ENCODE measurements at regions not wholly inside any gene's neighbourhood (a gene's known extent, or its start where the extent isn't known, plus 50 kb on each side); places are given as distances from the start of the nearest gene placed in this dataset.
A peak's percentile ranks its signal among the peaks of the same experiment; 100 is the strongest.

DNA sequence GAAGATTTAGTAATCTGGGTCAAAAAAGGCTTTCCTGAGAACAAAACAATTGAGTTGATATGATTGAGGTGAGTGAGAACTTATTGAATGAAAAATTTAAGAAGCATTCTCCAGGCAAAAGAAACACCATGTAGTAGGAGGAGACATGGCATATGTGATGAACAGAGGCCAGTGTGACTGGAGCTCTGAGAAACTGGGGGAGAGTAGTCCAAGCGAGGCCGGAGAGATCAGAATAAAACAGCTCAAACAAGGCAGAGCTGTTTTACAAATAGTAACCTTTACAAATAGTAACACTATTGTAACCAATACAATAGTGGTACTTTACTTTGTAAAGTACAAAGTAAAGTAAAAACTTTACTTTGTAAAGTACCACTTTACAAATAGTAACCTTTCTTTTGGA, 1159.1 kb downstream of the PCDH9 start:
- DNase-seq (ENCODE audit: low spot score) = no peak

DNA sequence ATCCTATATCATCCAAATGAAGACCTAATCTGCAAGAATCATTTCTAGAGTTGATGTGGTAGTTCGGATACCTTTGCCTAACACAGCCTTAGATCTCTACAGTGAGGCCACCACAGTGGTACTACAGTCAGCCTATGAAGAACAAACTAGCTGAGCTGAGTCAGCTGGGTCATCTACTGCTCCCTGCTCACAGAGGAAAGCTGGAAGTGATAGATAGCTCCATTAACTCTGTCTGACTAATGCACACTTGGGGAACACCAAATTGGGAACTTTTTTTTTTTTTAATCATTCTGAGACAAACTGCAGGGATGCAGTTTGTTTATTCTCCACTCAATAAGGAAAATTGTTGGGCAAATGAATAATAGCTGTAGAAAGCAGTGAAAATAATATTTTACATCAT, 1160.6 kb downstream of the PCDH9 start:
- no peak for DNase-seq (ENCODE audit: low spot score)

DNA sequence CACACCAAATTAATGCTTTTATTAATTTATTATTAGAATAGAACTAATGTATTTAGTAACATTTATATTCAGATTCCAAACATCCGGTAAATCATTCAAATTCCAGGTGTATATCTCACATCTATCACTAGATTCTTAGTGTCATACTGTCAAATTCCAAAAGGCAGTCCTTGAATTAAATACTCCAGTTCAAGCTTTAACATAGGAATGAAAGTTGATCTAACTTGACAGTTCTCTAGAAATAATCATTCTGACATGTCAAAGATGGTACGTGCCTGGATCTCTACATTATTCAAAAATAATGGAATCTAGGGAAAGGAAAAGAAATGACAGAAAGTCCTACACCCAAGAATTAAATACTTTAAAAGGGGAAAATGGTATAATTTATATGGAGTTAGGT, 1161.5 kb downstream of the PCDH9 start:
- no peak for DNase-seq (ENCODE audit: low spot score)

DNA sequence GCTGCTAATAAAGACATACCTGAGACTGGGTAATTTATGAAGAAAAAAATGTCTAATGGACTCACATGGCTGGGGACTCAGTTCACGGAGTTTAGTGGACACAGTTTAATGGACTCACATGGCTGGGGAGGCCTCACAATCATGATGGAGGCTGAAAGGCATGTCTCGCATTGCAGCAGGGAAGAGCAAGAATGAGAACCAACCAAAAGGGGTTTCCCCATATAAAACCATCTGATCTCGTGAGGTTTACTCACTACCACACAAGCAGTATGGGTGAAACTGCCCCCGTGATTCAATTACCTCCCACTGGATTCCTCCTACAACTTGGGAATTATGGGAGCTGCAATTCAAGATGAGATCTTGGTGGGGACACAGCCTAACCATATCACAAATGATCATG, 1181.2 kb downstream of the PCDH9 start:
- DNase-seq (ENCODE audit: low spot score) = no peak

DNA sequence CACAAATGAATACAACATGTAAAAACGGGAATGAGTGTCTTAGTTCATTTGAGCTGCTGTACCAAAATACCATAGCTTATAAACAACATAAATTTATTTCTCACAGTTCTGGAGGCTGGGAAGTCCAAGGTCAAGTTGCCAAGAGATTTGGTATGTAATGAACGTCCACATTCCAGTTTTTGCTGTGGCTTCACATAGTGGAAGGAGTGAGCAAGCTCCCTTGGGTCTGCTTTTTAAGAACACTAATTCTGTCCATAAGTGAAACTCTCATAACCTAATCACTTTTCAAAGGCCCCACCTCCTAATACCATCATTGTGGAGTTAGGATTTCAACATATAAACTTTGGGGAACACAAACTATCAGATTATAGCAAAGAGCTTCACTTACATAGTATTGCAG, 1189.6 kb downstream of the PCDH9 start:
- DNase-seq (ENCODE audit: low spot score) = no peak

DNA sequence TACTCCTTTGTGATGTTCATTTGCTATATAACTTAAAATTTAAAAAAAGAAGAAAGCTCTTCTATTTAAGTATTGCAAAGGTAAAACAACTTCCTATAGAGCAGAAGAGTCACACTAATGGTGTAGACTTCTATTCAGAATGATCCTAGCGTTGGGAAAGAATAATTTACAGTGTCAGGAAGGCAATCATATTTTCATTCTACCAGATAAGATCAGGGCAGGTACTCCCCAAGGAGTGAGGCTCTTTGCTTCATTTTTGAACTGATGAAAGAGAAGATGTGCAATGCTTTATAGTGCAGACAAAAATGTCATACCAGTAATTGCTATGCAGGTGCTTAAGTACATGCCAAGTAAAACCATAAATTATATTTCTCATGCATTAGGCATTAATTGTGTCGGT, 1193.0 kb downstream of the PCDH9 start:
- no peak for DNase-seq (ENCODE audit: low spot score)

DNA sequence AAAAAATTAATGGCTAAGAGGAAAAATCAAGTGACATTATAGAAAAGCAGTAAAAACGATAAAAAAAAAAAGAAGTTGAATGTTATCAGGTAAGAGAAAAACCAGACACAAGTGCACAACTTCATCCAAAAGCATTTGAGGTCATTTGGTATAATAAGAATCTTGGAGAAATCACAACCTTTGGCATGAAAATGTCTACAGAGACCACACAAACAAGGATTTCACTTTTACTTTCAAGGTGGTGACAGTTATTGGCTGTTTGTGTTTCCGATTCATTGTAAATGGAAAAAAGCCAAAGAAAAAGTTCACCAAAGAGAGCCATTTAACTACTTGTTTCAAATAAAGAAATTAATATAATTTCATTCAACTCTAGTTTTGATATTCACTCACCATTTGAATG, 1193.5 kb downstream of the PCDH9 start:
- DNase-seq (ENCODE audit: low spot score) = no peak

DNA sequence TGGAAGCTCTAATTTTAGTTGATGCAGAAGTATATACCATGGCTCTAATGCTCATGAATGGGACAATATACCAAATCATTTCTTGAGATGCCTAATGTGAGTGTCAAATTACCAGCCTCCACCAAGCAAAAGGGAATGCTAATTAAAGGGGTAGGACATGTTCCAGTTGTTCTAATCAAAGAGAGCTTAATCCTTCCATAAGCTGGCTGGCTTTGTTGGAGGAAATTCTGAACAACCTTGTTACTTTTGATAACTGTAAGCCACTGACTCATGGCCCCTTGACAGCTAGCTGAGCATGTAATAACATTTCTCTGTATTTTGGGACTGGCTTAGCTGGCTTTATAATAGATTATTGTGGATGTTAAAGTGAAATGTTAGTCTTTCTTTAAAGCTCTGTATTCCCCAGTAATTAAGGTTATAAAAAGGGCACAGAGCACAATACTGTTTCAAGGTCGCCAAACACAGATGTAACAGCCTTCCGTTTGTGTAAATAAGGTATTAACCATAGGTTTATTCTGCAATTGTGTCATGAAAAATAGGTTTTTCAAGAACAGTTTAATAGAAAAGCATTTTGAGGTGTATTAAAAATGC, 1194.0 kb downstream of the PCDH9 start:
- no peak for DNase-seq (ENCODE audit: low spot score)

DNA sequence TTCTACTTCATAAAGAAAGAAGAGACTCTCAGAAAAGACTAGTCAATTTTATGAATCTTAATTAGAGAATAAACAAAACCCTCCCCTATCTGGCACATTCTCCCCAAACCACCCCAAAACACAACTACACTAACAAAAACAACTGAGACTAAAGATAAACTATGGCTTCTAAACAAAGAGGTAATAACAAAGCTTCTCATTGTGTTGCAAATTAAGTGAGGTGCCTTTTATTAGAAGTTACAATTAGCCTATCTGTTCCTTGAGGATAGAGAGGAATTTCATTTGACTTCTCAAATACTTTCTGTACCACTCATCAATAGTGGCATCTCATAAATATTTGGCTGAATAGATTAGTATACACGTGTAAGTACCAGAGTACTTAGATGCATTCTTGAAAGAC, 1196.2 kb downstream of the PCDH9 start:
- no peak for DNase-seq (ENCODE audit: low spot score)

DNA sequence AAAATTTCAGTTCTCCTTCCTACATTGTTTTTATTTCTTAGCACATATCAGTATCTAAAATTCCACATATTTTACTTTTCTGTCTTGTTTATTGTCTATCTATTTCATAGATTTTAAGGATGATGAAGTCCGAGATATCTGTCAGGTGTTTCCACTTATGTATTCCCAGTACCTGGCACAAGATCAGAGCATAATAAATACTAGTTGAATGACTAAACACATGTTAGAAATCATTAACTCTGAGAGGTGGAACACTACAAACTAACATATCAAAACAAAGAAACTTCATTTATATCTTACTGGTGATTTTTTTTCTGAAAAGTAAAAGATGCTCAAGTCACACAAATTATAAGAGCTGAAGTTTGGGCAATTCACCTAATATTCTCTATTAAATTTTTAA, 1208.3 kb downstream of the PCDH9 start:
- no peak for DNase-seq (ENCODE audit: low spot score)

DNA sequence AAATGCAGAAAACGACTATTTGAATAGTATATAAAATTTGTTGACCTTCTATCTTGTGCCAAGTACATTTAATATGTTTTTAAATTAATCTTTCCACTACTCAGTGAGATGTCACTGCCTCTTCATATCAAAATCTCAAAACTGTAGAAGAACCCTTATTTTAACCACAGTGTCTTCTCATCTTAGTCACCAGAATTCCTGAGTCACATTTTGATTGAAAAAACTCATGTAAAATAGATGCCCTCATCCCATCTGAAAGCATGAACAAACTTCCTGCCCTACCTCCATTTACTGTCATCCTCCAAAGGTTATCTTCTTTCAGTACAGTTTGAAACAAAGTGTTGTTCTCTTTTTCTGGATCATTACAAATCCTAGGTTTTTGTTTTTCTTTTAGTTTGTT, 1215.4 kb downstream of the PCDH9 start:
- DNase-seq (ENCODE audit: low spot score) = no peak

DNA sequence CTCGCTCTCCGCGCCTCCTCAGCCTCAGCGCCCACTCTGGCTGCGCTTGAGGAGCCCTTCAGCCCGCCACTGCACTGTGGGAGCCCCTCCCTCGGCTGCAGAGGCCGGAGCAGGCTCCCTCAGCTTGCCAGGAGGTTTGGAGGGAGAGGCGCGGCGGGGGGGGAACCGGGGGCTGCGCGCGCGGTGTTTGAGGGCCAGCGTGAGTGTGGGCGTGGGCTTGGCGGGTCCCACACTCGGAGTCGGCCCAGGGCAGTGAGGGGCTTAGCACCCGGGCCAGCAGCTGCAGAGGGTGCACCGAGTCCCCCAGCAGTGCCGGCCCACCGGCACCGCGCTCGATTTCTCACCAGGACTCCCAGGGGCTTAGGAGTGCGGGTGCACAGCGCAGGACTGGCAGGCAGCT, 1220.9 kb downstream of the PCDH9 start:
- DNase-seq (ENCODE audit: low spot score) = no peak

DNA sequence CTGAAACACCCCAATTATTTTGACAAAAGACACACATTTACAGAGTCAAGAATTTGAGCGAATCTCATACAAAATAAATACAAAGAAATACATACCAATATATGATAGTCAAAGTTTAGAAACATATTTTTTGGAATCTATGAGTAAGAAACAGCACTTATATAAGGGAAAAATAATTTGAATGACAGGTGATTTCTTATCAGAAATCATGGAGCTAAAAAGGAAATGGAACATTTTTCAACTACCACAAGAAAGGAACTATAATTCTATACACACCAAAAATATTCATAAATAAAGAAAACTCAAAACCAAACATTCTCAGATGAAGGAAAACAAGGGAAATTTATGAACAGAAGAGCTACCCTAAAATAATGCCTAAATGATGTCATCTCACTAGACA, 1226.6 kb downstream of the PCDH9 start:
- no peak for DNase-seq (ENCODE audit: low spot score)

DNA sequence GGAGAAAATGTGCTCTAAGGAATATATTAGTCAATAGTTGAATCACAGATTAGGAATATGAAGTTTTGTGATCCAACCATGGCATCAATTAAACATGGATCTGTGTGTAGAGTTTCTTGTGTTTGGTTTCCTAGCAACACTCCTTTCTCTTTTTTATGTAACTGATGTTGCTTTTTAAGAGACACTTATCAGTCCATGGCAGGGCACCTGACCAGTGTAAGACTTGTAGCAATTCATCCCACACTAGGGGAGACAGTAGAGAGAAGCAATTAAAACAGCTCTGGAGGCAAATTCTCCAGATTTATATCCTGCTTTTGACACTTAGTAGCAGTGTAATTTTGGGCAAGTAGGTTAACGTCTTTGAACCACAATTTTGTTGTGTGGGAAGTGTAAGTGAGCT, 1229.0 kb downstream of the PCDH9 start:
- no peak for DNase-seq (ENCODE audit: low spot score)

DNA sequence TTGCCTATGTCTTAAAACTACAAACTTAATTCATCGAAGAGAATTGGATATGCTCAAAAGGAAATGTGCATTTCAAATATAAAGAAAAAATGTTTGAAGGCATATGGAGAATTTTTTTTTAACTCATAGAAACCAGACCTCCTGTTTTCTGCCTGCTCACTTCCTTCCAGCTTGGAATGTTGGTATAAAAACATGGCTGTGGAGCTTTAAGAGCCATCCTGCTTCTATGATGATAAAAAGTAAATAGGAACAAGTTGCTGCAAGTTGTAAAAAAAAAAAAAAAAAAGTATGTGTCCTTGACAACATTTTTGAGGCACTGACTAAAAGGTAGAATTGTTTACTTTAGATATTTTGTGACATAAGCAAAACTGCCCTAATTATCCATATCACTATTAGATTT, 1230.7 kb downstream of the PCDH9 start:
- no peak for DNase-seq (ENCODE audit: low spot score)

DNA sequence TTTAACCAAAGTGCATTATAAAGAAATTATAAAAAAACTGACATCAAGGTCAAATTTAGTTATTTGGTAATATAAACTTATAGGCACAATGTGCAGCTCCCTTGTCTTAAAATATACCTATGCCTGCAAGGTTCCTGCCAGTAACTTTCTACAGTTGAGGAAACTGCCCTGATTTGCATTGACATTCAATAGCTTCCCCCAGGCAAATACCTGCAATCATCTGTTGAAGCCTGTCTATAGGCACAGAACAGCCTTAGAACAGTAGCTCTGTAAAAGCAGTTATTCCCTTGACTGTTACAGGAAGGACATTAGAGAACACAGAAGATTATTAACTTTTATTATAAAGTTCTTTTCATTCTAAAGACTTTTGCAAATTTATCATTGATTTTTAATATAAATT, 1239.5 kb downstream of the PCDH9 start:
- no peak for DNase-seq (ENCODE audit: low spot score)

DNA sequence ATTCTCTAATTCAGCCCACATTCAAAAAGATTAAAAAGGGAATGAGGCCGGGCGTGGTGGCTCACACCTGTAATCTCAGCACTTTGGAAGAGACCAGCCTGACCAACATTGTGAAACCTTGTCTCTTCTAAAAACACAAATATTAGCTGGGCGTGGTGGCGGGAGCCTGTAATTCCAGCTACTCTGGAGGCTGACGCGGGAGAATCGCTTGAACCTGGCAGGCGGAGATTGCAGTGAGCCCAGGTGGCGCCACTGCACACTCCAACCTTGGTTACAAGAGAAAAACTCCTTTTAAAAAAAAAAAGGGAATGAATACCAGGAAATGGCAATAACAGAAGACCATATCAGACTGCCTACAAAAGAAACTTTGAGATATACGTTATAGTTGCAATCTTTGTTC, 1244.5 kb downstream of the PCDH9 start:
- DNase-seq (ENCODE audit: low spot score) = no peak

DNA sequence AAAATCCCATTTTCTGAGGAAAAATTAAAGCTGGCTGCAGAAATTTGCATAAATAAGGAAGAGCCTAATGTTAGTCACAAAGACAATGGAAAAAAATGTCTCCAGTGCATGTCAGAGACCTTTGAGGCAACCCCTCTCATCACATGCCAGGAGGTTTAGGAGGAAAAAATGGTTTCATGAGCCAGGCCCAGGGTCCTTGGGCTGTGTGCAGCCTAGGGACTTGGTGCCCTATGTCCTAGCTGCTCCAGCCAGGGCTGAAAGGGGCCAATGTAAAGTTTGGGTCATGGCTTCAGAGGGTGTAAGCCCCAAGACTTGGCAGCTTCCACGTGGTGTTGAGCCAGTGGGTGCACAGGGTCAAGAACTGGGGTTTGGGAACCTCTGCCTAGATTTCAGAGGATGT, 1252.6 kb downstream of the PCDH9 start:
- DNase-seq (ENCODE audit: low spot score) = no peak

DNA sequence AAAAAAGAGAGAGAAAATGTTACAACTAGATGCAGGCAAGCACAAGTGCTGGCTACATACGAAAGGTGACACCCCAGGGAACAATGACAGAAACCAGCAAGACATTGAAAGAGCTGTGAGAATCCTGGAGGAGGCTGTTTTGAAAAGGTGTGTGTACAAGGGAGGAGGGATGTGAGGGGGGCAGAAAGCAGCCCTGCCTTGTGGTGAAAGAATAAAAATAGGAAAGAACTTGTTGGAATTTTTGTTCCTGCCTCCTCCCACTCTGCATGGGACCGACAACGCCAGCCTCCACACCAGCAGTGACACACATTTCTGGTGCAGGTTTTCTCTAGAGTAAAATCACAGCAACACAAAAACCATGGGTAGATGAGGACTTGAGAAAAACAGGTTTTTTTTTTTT, 1258.6 kb downstream of the PCDH9 start:
- no peak for DNase-seq (ENCODE audit: low spot score)

DNA sequence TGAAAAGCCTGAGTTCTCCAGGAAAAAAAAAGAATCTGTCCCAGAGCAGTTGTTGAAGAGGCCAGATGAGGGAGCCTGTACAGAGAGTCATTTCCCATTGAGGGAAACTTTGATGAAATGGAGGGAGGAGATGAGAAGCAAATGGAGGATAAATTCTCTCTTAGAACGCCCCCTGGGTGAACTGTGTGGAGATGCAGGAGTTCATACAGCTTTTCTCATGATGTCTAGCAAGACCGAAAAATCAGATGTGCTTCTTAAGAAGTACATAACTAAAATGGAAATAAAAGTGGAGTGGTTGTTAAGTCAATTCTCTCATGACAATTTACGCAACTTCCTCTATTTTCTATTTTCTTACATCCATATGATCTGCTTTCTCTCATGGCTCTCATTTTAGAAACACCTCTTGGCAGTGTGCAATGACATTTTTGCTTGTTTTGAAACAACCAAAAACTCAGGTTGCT, 1263.1 kb downstream of the PCDH9 start:
- DNase-seq (ENCODE audit: low spot score) = peak; percentile 13

DNA sequence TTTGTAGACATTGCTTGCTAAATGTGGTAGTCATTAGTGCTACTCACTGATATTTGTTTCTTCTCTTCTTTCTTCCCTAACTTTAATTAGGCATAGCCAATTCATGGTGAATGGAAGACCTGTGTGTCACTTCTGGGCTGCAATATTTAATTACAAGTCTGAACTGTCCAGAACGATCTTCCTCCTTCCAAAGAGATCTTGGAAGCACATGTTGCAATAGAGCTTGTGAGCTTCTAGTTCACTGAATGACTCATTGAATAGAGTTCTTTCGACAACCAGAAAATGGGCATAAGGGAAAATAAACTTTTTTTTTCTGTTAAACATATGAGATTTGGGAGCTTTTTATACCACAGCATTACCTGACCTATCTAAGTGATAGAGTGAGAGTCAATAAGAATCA, 1264.6 kb downstream of the PCDH9 start:
- peak; percentile 6 for DNase-seq (ENCODE audit: low spot score)

DNA sequence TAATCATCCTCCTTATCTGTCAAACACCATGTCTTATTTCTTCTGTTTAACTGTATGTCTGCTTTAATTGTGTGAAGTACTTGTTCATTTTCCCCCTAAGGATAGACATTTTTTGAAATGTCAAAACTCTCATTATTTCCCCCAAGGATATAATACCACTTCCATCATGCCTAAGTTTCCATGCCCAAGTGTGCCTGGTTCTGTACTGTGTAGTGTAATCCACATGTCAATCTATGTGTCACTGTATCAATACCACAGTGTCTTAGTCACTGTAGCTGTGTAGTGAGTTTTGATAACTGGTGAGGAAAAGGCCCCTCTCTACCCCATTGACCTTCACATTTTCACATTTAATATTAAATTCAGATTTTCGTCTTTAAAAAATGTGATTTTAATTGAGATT, 1265.5 kb downstream of the PCDH9 start:
- no peak for DNase-seq (ENCODE audit: low spot score)

DNA sequence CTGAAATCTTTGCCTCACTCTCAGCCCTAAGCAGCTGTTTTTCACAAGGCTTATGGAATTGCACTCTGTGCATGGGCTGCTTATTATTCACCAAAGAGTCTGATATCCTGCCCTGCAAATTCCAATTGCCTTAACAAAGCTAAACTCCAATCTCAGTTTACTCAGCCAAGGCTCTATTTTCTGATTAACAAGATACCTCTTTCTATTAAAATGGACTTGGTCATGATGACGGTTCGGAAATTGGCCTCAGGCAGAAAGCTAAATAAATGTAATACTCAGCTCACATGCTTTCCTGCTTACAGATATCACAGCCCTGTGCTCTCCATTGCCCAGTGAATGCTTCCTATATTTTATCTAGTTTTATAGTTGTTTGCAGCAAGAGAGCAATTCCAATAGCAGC, 1270.8 kb downstream of the PCDH9 start:
- DNase-seq (ENCODE audit: low spot score) = no peak

DNA sequence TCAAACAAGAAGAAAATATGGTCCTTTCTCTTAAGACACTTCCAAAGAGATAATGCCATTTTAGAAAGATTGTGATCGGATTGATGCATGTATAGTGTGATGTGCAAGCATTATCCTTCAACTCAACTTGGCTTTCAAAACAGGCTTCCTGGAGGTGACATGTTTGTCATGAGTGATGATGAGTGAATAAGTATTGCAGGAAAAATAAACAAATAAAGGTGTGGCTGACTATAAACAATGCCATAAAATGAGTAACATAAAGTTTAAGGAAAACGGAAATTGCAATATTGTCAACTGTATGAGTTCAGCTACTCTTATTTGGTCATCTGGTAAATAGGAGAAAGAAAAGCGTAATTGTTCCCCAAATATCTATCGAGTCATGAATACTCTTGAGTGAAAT, 1283.7 kb downstream of the PCDH9 start:
- DNase-seq (ENCODE audit: low spot score) = no peak

DNA sequence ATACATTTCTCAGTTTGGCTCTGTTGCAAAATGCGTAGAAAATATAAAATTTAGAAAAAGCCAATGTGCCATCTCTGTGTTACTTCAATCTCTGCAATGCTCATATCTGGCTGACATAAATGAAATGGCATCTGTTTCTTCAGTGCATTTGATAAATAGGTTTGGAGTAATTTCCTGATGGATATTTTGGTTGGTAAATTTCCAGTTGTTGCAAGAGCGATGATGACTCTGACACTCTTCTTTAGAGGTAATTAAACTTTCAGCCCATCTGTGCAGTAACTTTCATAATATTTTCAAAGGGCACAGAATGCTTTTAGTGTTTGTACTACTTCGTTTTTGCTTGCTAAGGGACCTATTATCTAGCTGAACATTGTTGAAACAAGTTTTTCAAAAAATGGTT, 1286.4 kb downstream of the PCDH9 start:
- no peak for DNase-seq (ENCODE audit: low spot score)
